ENCODE measurements at regions not wholly inside any gene's neighbourhood (a gene's known extent, or its start where the extent isn't known, plus 50 kb on each side); places are given as distances from the start of the nearest gene placed in this dataset.

- H3K4me3 ChIP-seq (ENCODE audit: low read depth, low read length), result no peak overlapping the region
- DNase-seq (ENCODE audit: low read depth), result no peak
- TF ChIP-seq CTCF (conservative IDR thresholded peaks at IDR 0.05; ENCODE audit: low read depth, low read length), result no peak
Measured at GRCh38 chr1:79129914-79130313, 123.4 kb upstream of the ADGRL4 start.

- DNase-seq (ENCODE audit: low read depth), result no peak
- H3K4me3 ChIP-seq (ENCODE audit: low read depth, low read length), result no peak overlapping the region
- no peak for TF ChIP-seq CTCF (conservative IDR thresholded peaks at IDR 0.05; ENCODE audit: low read depth, low read length)
Measured at GRCh38 chr1:79128722-79129121, 122.2 kb upstream of the ADGRL4 start.

- DNase-seq (ENCODE audit: low read depth), result no peak
- no peak overlapping the region for H3K4me3 ChIP-seq (ENCODE audit: low read depth, low read length)
- no peak for TF ChIP-seq CTCF (conservative IDR thresholded peaks at IDR 0.05; ENCODE audit: low read depth, low read length)
Measured at GRCh38 chr1:79124756-79125155, 118.2 kb upstream of the ADGRL4 start.

- no peak for TF ChIP-seq CTCF (conservative IDR thresholded peaks at IDR 0.05; ENCODE audit: low read depth, low read length)
- DNase-seq (ENCODE audit: low read depth), result no peak
- H3K4me3 ChIP-seq (ENCODE audit: low read depth, low read length), result no peak overlapping the region
Measured at GRCh38 chr1:79122521-79122920, 116.0 kb upstream of the ADGRL4 start.

GRCh38 chr1:79117376-79117775 is 110.8 kb upstream of the ADGRL4 start:
- DNase-seq (ENCODE audit: low read depth), result no peak
- H3K4me3 ChIP-seq (ENCODE audit: low read depth, low read length), result no peak overlapping the region
- TF ChIP-seq CTCF (conservative IDR thresholded peaks at IDR 0.05; ENCODE audit: low read depth, low read length), result no peak

- TF ChIP-seq CTCF (conservative IDR thresholded peaks at IDR 0.05; ENCODE audit: low read depth, low read length), result no peak
- DNase-seq (ENCODE audit: low read depth), result no peak
- no peak overlapping the region for H3K4me3 ChIP-seq (ENCODE audit: low read depth, low read length)
Measured at GRCh38 chr1:79113836-79114235, 107.3 kb upstream of the ADGRL4 start.

GRCh38 chr1:79110749-79111148 is 104.2 kb upstream of the ADGRL4 start:
- TF ChIP-seq CTCF (conservative IDR thresholded peaks at IDR 0.05; ENCODE audit: low read depth, low read length), result no peak
- no peak for DNase-seq (ENCODE audit: low read depth)
- H3K4me3 ChIP-seq (ENCODE audit: low read depth, low read length), result no peak overlapping the region

Measured in epithelial cell of proximal tubule (primary cell).